Osteocyte (in vitro differentiated cells): ENCODE measurements at regions not wholly inside any gene's neighbourhood (a gene's known extent, or its start where the extent isn't known, plus 50 kb on each side); places are given as distances from the start of the nearest gene placed in this dataset.
A peak's percentile ranks its signal among the peaks of the same experiment; 100 is the strongest.

Source experiments
- DNase-seq: peaks from one replicate; pipeline ENCODE4 v3.0.0; 2021; ENCODE audit warnings: mixed read lengths; ENCODE audit not compliant: unreplicated experiment; ENCODE audit errors: extremely low spot score
- H3K27ac Mint-ChIP-seq: one replicate; pipeline ENCODE4 v1.8.0; 2021; ENCODE audit warnings: mild to moderate bottlenecking, mixed read lengths; ENCODE audit not compliant: unreplicated experiment
- H3K27me3 Mint-ChIP-seq: one replicate; pipeline ENCODE4 v1.8.0; 2021; ENCODE audit warnings: mixed read lengths; ENCODE audit not compliant: unreplicated experiment
- H3K36me3 Mint-ChIP-seq: one replicate; pipeline ENCODE4 v1.8.0; 2021; ENCODE audit warnings: mixed read lengths; ENCODE audit not compliant: unreplicated experiment
- H3K4me1 Mint-ChIP-seq: one replicate; pipeline ENCODE4 v1.8.0; 2021; ENCODE audit warnings: mixed read lengths; ENCODE audit not compliant: unreplicated experiment
- H3K4me3 Mint-ChIP-seq: one replicate; pipeline ENCODE4 v1.8.0; 2021; ENCODE audit warnings: mild to moderate bottlenecking, moderate library complexity, mixed read lengths; ENCODE audit not compliant: unreplicated experiment
- H3K9me3 Mint-ChIP-seq: one replicate; pipeline ENCODE4 v1.8.0; 2021; ENCODE audit warnings: mixed read lengths; ENCODE audit not compliant: unreplicated experiment
- TF ChIP-seq, protein P1 (sequence below): fragments of 200-600 bp; sonication (generic); IDR thresholded peaks from 2 replicates; pipeline ENCODE4 v1.5.0; 2021; ENCODE audit warnings: antibody characterized with exemption, mild to moderate bottlenecking, moderate library complexity

DNA sequence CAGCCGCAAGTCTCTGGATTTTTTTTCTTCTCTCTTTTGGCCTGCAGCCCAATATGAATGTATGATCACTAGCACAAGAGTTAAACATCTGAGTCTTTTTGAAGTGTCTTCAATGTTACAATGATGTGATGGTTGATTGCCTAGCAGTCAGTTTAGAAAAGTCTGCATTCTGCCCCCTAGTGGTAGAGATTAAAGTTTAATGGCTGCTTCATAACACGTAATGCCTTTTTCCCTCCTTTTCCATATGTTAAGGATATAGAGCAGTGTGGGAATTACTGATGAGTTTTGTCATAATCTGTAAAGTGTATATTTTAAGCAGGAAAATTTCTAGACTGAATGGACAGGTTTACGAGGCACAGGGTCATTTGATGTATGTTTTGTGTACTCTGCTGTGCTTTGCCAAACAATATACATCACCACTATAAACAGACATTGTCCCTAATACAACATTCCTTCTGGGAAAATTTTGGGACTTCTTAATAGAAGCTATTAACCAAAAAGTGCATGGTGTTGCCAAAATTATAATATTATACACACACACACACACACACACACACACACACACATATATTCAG is 1038.5 kb upstream of the NR2F2 start:
- H3K4me1 Mint-ChIP-seq: peaks cover 47% of the 10 kb centered on the region

DNA sequence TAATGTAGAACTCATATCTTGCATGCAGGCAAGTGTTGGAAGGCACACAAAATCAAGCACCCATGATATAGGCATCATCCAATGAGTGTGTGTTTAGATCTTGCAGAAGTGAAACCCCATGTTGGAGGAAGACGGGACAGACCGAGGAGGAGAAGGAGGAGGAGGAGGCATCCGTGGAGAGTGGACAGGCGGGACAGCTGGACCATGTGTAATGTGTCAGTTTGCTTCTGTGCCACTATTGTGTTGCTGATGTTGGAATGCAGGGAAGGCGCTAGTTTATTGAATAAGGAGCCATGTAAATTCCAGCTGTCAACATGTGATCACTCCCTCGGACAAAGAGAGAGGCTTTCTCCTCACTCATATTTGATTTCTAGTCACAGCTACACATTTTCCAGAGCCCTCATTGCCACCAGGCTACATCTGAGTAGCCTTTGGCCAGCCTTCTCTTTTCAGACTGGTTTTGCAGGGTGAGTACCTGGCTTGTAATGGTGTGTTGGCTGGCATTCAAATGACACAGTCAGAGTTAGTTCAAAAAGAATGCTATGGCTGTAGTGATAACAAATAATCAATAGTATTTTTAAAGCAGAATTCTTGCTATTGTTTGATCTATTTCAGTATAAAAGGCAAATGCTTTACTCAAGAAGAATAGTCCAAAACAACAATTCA is 1037.6 kb upstream of the NR2F2 start:
- Mint-ChIP-seq H3K9me3 (no peaks in the 10 kb centered on the region), H3K27ac (no peak overlapping the region), H3K36me3 (no peaks in the 10 kb centered on the region), H3K4me3 (no peak overlapping the region), H3K4me1 (peaks cover 40% of the 10 kb centered on the region), H3K27me3 (no peaks in the 10 kb centered on the region)
- TF ChIP-seq, protein P1, sequence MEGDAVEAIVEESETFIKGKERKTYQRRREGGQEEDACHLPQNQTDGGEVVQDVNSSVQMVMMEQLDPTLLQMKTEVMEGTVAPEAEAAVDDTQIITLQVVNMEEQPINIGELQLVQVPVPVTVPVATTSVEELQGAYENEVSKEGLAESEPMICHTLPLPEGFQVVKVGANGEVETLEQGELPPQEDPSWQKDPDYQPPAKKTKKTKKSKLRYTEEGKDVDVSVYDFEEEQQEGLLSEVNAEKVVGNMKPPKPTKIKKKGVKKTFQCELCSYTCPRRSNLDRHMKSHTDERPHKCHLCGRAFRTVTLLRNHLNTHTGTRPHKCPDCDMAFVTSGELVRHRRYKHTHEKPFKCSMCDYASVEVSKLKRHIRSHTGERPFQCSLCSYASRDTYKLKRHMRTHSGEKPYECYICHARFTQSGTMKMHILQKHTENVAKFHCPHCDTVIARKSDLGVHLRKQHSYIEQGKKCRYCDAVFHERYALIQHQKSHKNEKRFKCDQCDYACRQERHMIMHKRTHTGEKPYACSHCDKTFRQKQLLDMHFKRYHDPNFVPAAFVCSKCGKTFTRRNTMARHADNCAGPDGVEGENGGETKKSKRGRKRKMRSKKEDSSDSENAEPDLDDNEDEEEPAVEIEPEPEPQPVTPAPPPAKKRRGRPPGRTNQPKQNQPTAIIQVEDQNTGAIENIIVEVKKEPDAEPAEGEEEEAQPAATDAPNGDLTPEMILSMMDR: no peak
- DNase-seq: no peak

More for the DNA sequence above, 1038.5 kb upstream of the NR2F2 start:
- no peaks in the 10 kb centered on the region for H3K9me3 Mint-ChIP-seq
- H3K36me3 Mint-ChIP-seq: peaks cover 2% of the 10 kb centered on the region
- no peak overlapping the region for H3K27ac Mint-ChIP-seq
- H3K4me3 Mint-ChIP-seq: no peak overlapping the region
- no peaks in the 10 kb centered on the region for H3K27me3 Mint-ChIP-seq
- no peak for DNase-seq
- TF ChIP-seq, protein P1: peak; percentile 59

DNA sequence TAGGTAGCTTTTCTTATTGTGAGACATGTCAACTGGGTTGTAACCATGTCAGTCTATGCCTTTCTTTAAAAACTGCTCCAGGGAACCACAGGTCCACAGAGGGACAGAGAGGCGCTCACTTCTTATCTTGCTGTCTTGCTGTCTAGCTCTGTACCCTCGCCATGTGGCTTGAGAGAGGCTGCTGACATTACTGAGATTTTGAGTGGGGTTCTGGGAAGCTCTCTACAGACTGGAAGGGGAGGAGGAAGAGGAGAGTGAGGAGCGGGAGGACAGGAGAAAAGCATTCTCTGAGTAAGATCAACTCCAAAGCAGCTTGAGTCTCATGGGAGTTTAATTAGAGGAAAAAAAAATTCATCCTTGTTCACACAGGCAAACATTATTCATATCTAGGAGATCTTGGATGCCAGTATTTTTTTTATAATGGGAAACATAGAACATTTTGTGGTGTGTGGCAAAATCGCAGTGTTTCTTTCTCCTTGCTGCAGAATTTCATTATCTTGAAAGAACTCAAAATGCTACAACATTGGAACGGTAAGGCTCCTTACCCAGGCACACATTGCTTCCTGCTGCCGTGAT is 1037.0 kb upstream of the NR2F2 start:
- H3K27ac Mint-ChIP-seq: no peak overlapping the region
- DNase-seq: no peak
- no peaks in the 10 kb centered on the region for H3K9me3 Mint-ChIP-seq
- TF ChIP-seq, protein P1: no peak
- H3K27me3 Mint-ChIP-seq: no peaks in the 10 kb centered on the region
- no peaks in the 10 kb centered on the region for H3K36me3 Mint-ChIP-seq
- no peak overlapping the region for H3K4me3 Mint-ChIP-seq
- H3K4me1 Mint-ChIP-seq: peaks cover 35% of the 10 kb centered on the region

DNA sequence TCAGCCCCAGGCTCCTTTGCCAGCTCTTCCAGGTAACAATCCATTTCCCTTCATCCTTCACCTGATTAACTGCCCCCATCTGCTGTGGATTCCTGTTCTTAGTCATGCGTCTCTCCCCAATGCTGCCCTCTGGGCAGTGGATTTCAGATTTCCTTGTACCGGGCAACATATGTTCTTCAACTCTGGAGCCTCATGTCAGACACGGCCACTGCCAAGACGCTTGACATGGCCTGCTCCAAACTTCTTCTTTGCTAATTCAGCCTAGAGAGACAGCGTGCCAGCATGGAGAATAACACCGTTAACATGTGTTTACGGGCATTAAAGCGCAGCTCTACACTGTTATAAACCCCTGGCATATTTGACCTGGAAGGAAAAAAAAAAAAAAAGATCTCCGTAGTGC is 1035.1 kb upstream of the NR2F2 start:
- TF ChIP-seq, protein P1: no peak
- Mint-ChIP-seq H3K4me3 (no peak overlapping the region), H3K9me3 (no peaks in the 10 kb centered on the region), H3K27me3 (no peaks in the 10 kb centered on the region), H3K36me3 (no peaks in the 10 kb centered on the region), H3K4me1 (peaks cover 16% of the 10 kb centered on the region), H3K27ac (no peak overlapping the region)
- no peak for DNase-seq

DNA sequence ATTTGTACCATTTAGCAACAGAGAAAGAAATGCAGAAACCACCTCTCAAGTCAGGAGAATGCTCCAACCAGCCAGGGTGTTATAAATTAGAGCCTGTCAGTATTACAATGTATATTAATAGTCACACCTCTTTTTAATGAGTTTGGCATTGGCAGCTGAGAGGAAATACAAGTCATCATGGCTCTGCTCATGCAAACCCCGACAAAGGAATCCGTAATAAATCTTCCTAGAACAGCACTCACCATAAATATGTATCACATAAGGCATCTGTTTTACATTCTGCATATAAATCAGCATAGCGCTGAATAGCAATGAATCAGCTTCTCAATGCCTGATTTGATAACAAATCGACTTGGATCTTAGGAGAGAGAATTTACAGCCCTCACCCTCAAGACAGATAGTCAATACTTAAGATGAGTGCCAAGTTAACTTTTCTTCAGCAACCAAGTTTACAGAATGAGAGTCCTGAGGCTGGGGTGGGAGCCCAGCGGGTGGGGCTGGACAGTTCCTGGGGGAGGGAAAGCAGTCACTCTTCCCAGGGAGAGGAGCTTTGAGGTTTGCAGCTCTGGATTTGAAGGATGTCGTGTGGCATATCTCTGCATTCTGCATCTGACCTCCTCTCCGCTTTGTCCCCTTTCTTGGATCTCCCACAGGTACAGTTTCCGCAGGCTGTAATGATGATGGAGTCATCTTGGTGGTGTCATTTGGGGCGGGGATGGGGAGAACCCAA is 1034.4 kb upstream of the NR2F2 start:
- peaks cover 21% of the 10 kb centered on the region for H3K4me1 Mint-ChIP-seq
- no peak overlapping the region for H3K4me3 Mint-ChIP-seq
- no peaks in the 10 kb centered on the region for H3K27me3 Mint-ChIP-seq
- DNase-seq: no peak
- H3K36me3 Mint-ChIP-seq: no peaks in the 10 kb centered on the region
- TF ChIP-seq, protein P1: no peak
- H3K9me3 Mint-ChIP-seq: no peaks in the 10 kb centered on the region
- H3K27ac Mint-ChIP-seq: no peak overlapping the region
